Gastroesophageal sphincter (tissue), 4 donors: ENCODE measurements at regions not wholly inside any gene's neighbourhood (a gene's known extent, or its start where the extent isn't known, plus 50 kb on each side); places are given as distances from the start of the nearest gene placed in this dataset.
A peak's percentile ranks its signal among the peaks of the same experiment; 100 is the strongest.

Source experiments
- ATAC-seq: fragments of 150-250 bp; one replicate; pipeline ENCODE4 v1.9.1; 2016; ENCODE audit warnings: mild to moderate bottlenecking, moderate library complexity
- H3K27ac ChIP-seq, 4 donors: fragments of 200-600 bp; sonication (generic) in 3 of 4; 1 replicate in 3 of 4; 2 replicates in 1 of 4; pipeline ENCODE4 v1.5.1; 2016 to 2019
- H3K27me3 ChIP-seq: fragments of 200-600 bp; sonication (generic); one replicate; pipeline ENCODE4 v1.5.1; 2019
- H3K36me3 ChIP-seq, 2 donors: fragments of 200-600 bp; sonication (generic); one replicate each; pipeline ENCODE4 v1.5.1; 2019; ENCODE audit warnings: control low read depth in 1 of 2
- H3K4me1 ChIP-seq, 3 donors: fragments of 200-600 bp; sonication (generic); 1 replicate in 2 of 3; 2 replicates in 1 of 3; pipeline ENCODE4 v1.5.1; 2016 to 2019; ENCODE audit warnings: control low read depth in 2 of 3
- H3K4me3 ChIP-seq, 2 donors: fragments of 200-600 bp; sonication (generic); one replicate each; pipeline ENCODE4 v1.5.1; 2019; ENCODE audit warnings: mild to moderate bottlenecking in 1 of 2, moderate library complexity in 1 of 2
- H3K9me3 ChIP-seq, 3 donors: fragments of 200-600 bp; sonication (generic); one replicate each; pipeline ENCODE4 v1.5.1; 2017 to 2019; ENCODE audit warnings: control low read depth in 2 of 3
- CTCF ChIP-seq, 4 experiments: fragments of 200-600 bp in 2 of 4; fragments of 450-650 bp in 2 of 4; sonication (generic) in 1 of 4; IDR thresholded peaks; one replicate each; pipeline ENCODE4 v1.5.1; 2017 to 2019; ENCODE audit warnings: antibody characterized with exemption in 4 of 4, mild to moderate bottlenecking in 2 of 4, moderate library complexity in 2 of 4
- EP300 ChIP-seq: sonication (generic); formaldehyde crosslinking; IDR thresholded peaks from one replicate; pipeline ENCODE4 v1.6.1; 2017; ENCODE audit warnings: antibody characterized with exemption, mild to moderate bottlenecking
- POLR2A ChIP-seq, 2 donors: fragments of 450-650 bp; IDR thresholded peaks; one replicate each; pipeline ENCODE4 v1.6.1; 2017; ENCODE audit warnings: antibody characterized with exemption in 2 of 2, mild to moderate bottlenecking in 2 of 2, moderate library complexity in 1 of 2
- POLR2AphosphoS5 ChIP-seq: sonication (generic); formaldehyde crosslinking; IDR thresholded peaks from one replicate; pipeline ENCODE4 v1.6.1; 2017; ENCODE audit warnings: antibody characterized with exemption
- WGBS, 2 donors: methylation state at CpG; one replicate each; pipeline ENCODE4 v1.1.5; 2018; ENCODE audit warnings: low coverage in 1 of 2; 5-methylcytosine and 5-hydroxymethylcytosine counted together

GRCh38 chr10:10860455-10860976 is 157.2 kb upstream of the CELF2 start:
- TF ChIP-seq EP300, result no peak
- TF ChIP-seq POLR2AphosphoS5, result no peak
- no peak for TF ChIP-seq CTCF (IDR thresholded peaks at IDR 0.05)
- TF ChIP-seq POLR2A (IDR thresholded peaks at IDR 0.05), result no peak
- no peak overlapping the region for H3K27ac ChIP-seq
- no peaks in the 10 kb centered on the region for H3K27me3 ChIP-seq
- H3K36me3 ChIP-seq, result no peaks in the 10 kb centered on the region
- H3K4me1 ChIP-seq, result no peaks in the 10 kb centered on the region
- no peaks in the 10 kb centered on the region for H3K9me3 ChIP-seq
- no peak overlapping the region for H3K4me3 ChIP-seq
- ATAC-seq, result no peak
- WGBS, 2 donors, result 60 to 88% methylated on average over 1 to 2 of the region's 2 CpGs

GRCh38 chr10:10865303-10865702 is 152.4 kb upstream of the CELF2 start:
- no peak for TF ChIP-seq POLR2AphosphoS5
- no peak for TF ChIP-seq CTCF (IDR thresholded peaks at IDR 0.05)
- TF ChIP-seq EP300, result no peak
- TF ChIP-seq POLR2A (IDR thresholded peaks at IDR 0.05), result no peak
- 60 to 71% methylated on average over 3 of the region's 3 CpGs for WGBS, 2 donors

GRCh38 chr10:10865913-10866312 is 151.8 kb upstream of the CELF2 start:
- Histone ChIP-seq H3K27me3 (no peaks in the 10 kb centered on the region), H3K36me3 (no peaks in the 10 kb centered on the region), H3K4me3 (no peak overlapping the region), H3K4me1 (peaks cover 0 to 3% (median 0%) of the 10 kb centered on the region in 3 donors), H3K27ac (no peak overlapping the region), H3K9me3 (no peaks in the 10 kb centered on the region)
- ATAC-seq, result no peak
- TF ChIP-seq CTCF (IDR thresholded peaks at IDR 0.05), result no peak
- 90 to 98% methylated on average over 5 to 6 of the region's 6 CpGs for WGBS, 2 donors

More at GRCh38 chr10:10865303-10865702, 152.4 kb upstream of the CELF2 start:
- no peak for ATAC-seq
- Histone ChIP-seq H3K27ac (no peak overlapping the region), H3K9me3 (no peaks in the 10 kb centered on the region), H3K36me3 (no peaks in the 10 kb centered on the region), H3K27me3 (no peaks in the 10 kb centered on the region), H3K4me3 (no peak overlapping the region), H3K4me1 (no peaks in the 10 kb centered on the region)

- no peak overlapping the region for H3K4me3 ChIP-seq
- no peaks in the 10 kb centered on the region for H3K9me3 ChIP-seq
- no peak for ATAC-seq
- TF ChIP-seq CTCF (IDR thresholded peaks at IDR 0.05), result no peak
- TF ChIP-seq EP300, result no peak
- TF ChIP-seq POLR2AphosphoS5, result no peak
- TF ChIP-seq POLR2A (IDR thresholded peaks at IDR 0.05), result no peak
- no peak overlapping the region for H3K27ac ChIP-seq
- WGBS, 2 donors, result 79 to 82% methylated on average over 4 of the region's 4 CpGs
- H3K36me3 ChIP-seq, result no peaks in the 10 kb centered on the region
- no peaks in the 10 kb centered on the region for H3K27me3 ChIP-seq
- H3K4me1 ChIP-seq, result peaks cover 11 to 31% (median 17%) of the 10 kb centered on the region in 3 donors
Measured at GRCh38 chr10:10869592-10869991, 148.1 kb upstream of the CELF2 start.

- WGBS, 2 donors, result 67 to 84% methylated on average over 5 to 15 of the region's 16 CpGs
- Histone ChIP-seq H3K4me1 (peaks cover 11 to 31% (median 17%) of the 10 kb centered on the region in 3 donors), H3K4me3 (no peak overlapping the region), H3K27ac (peak overlapping the region in 3 of 4 donors; percentile 78 to 82 (median 82)), H3K9me3 (no peaks in the 10 kb centered on the region), H3K27me3 (no peaks in the 10 kb centered on the region), H3K36me3 (no peaks in the 10 kb centered on the region)
- TF ChIP-seq CTCF (IDR thresholded peaks at IDR 0.05) (no peak), POLR2A (IDR thresholded peaks at IDR 0.05) (no peak), POLR2AphosphoS5 (no peak), EP300 (no peak)
- ATAC-seq, result no peak
Measured at GRCh38 chr10:10870523-10871241, 147.0 kb upstream of the CELF2 start.
